IPS-18a (cell line): ENCODE measurements at regions not wholly inside any gene's neighbourhood (a gene's known extent, or its start where the extent isn't known, plus 50 kb on each side); places are given as distances from the start of the nearest gene placed in this dataset.

Source experiments
- H3K27ac ChIP-seq: one replicate; pipeline ENCODE4 v1.5.1; 2013; ENCODE audit warnings: low read length
- H3K27me3 ChIP-seq: one replicate; pipeline ENCODE4 v1.6.1; 2013; ENCODE audit warnings: mild to moderate bottlenecking, low read length; ENCODE audit not compliant: control insufficient read depth, insufficient read depth
- H3K36me3 ChIP-seq: one replicate; pipeline ENCODE4 v1.6.1; 2013; ENCODE audit warnings: low read depth, low read length; ENCODE audit not compliant: control insufficient read depth
- H3K4me1 ChIP-seq: one replicate; pipeline ENCODE4 v1.6.1; 2013; ENCODE audit warnings: low read depth, low read length; ENCODE audit not compliant: control insufficient read depth
- H3K4me3 ChIP-seq: one replicate; pipeline ENCODE4 v1.5.1; 2013; ENCODE audit warnings: low read length
- H3K9ac ChIP-seq: one replicate; pipeline ENCODE4 v1.6.1; 2013; ENCODE audit warnings: mild to moderate bottlenecking, low read length, moderate library complexity
- H3K9me3 ChIP-seq: one replicate; pipeline ENCODE4 v1.6.1; 2013; ENCODE audit warnings: low read depth, low read length; ENCODE audit not compliant: control insufficient read depth

DNA sequence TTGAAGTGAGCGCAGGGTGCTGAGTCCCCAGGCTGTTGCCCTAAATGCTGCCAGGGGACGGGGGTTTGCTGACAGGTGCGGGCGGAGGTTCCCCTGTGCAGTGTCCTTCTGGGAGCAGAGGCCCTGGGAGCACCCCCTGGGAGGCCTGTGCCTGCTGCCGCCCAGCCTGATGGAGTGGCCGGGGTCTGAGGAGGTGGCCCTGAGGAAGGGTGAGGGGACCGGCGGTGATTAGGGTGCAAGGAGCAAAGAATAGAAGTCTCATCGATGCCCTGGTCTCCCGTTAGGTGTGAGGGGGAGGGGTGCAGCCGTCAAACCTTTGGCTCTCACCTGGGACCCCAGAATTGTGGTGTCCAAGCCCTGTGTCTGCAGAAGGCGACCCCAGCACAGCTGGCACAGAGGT, 1294.7 kb downstream of the BRD1 start:
- no peaks in the 10 kb centered on the region for H3K36me3 ChIP-seq

GRCh38 chr22:48531761-48532435, 1295.8 kb downstream of the BRD1 start:
- no peaks in the 10 kb centered on the region for H3K9me3 ChIP-seq
- no peak overlapping the region for H3K4me3 ChIP-seq
- no peaks in the 10 kb centered on the region for H3K36me3 ChIP-seq
- H3K4me1 ChIP-seq: no peaks in the 10 kb centered on the region
- no peak overlapping the region for H3K9ac ChIP-seq
- H3K27me3 ChIP-seq: no peaks in the 10 kb centered on the region
- H3K27ac ChIP-seq: no peak overlapping the region

More for the DNA sequence above, 1294.7 kb downstream of the BRD1 start:
- Histone ChIP-seq H3K27me3 (no peaks in the 10 kb centered on the region), H3K4me1 (no peaks in the 10 kb centered on the region), H3K9ac (no peak overlapping the region), H3K27ac (no peak overlapping the region), H3K4me3 (no peak overlapping the region), H3K9me3 (no peaks in the 10 kb centered on the region)

DNA sequence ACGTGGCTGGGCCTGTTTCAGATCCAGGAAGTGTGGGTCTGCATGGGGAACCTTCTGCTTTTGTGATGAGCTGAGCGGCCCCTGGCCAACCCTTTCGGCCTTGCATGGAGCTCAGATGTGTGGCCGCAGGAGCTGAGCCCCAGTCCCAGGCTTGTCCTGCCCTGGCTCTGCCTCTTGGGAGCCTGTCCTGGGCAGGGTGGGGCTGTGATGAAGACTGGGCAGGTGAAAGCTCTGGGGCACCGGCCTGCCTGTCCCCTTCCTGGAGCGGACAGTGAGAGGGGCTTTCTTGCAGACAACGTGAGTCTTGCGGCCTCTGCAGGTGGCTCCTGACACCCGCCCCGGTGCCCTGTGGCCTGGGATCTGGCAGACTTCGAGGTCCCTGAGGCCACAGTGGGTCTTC, 1296.6 kb downstream of the BRD1 start:
- H3K9ac ChIP-seq: no peak overlapping the region
- H3K9me3 ChIP-seq: no peaks in the 10 kb centered on the region
- no peaks in the 10 kb centered on the region for H3K36me3 ChIP-seq
- H3K27ac ChIP-seq: no peak overlapping the region
- H3K4me1 ChIP-seq: no peaks in the 10 kb centered on the region
- H3K4me3 ChIP-seq: no peak overlapping the region
- no peaks in the 10 kb centered on the region for H3K27me3 ChIP-seq

DNA sequence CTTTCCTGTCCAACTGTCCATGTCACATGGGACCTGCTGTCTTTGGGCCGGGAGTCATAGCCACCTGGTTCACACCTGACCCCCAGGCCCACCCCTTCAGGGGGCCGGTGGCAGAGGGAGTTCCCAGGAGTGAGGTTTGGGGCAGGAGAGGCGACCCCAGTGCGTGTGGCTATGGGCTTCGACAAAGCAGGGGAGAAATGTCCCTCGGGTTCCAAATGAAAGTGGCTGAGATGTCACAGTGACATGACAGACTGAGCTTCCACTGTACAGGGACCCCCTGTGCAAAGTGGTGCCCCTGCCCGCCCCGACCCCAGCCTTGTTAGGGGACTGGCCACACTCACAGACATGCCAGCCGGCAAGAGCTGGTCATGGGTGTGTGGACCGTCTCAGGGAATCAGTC, 1297.0 kb downstream of the BRD1 start:
- no peaks in the 10 kb centered on the region for H3K36me3 ChIP-seq
- H3K4me1 ChIP-seq: no peaks in the 10 kb centered on the region
- H3K27ac ChIP-seq: no peak overlapping the region
- no peaks in the 10 kb centered on the region for H3K9me3 ChIP-seq
- H3K27me3 ChIP-seq: no peaks in the 10 kb centered on the region
- no peak overlapping the region for H3K9ac ChIP-seq
- H3K4me3 ChIP-seq: no peak overlapping the region

GRCh38 chr22:48528221-48528915, 1299.3 kb downstream of the BRD1 start:
- no peak overlapping the region for H3K9ac ChIP-seq
- no peaks in the 10 kb centered on the region for H3K9me3 ChIP-seq
- no peaks in the 10 kb centered on the region for H3K36me3 ChIP-seq
- H3K4me1 ChIP-seq: no peaks in the 10 kb centered on the region
- no peaks in the 10 kb centered on the region for H3K27me3 ChIP-seq
- H3K27ac ChIP-seq: no peak overlapping the region
- no peak overlapping the region for H3K4me3 ChIP-seq

DNA sequence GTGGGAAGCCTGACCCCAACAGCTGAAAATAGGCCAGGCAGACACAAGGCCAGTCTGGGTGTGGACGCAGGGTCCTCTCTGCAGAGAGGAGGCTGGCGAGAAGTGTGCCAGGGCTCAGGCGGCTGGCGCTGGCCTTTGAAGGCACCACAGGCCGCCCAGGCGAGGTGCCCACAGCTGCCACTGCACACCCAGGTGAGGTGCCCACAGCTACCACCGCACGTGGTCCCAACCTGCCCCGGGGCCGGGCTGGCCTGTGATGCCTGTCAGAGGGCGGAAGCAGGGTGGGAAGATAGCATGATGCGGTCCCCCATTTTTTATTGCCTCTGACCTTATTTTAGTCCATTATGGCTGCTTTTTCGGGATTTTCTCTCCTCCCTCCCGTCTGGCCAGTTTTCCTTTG, 1303.9 kb downstream of the BRD1 start:
- H3K27me3 ChIP-seq: no peaks in the 10 kb centered on the region
- H3K9ac ChIP-seq: no peak overlapping the region
- H3K4me1 ChIP-seq: no peaks in the 10 kb centered on the region

DNA sequence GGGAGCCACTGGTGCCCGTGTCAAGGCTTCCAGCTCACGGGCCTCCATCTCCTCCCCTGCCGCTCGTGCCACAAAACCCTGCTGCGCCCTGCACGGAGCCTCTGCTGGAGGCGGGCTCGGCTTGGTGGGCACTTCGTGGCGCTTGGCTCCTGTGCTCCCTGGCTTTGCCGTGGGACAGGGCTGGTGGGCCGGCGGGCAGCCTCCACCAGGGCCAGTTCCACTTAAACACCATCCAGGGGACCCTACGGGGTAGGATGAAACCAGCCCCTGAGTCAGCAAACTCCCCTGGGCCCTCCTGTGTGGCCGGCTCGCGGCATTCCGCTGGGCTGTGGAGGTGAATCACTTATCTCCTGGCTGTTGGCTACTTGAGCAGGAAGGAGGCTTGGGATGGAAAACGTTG, 1304.6 kb downstream of the BRD1 start:
- no peaks in the 10 kb centered on the region for H3K36me3 ChIP-seq
- no peaks in the 10 kb centered on the region for H3K9me3 ChIP-seq
- H3K4me1 ChIP-seq: no peaks in the 10 kb centered on the region
- no peaks in the 10 kb centered on the region for H3K27me3 ChIP-seq
- H3K4me3 ChIP-seq: no peak overlapping the region
- H3K27ac ChIP-seq: no peak overlapping the region
- H3K9ac ChIP-seq: no peak overlapping the region

More for the DNA sequence above, 1303.9 kb downstream of the BRD1 start:
- H3K9me3 ChIP-seq: no peaks in the 10 kb centered on the region
- H3K4me3 ChIP-seq: no peak overlapping the region
- H3K36me3 ChIP-seq: no peaks in the 10 kb centered on the region
- H3K27ac ChIP-seq: no peak overlapping the region

DNA sequence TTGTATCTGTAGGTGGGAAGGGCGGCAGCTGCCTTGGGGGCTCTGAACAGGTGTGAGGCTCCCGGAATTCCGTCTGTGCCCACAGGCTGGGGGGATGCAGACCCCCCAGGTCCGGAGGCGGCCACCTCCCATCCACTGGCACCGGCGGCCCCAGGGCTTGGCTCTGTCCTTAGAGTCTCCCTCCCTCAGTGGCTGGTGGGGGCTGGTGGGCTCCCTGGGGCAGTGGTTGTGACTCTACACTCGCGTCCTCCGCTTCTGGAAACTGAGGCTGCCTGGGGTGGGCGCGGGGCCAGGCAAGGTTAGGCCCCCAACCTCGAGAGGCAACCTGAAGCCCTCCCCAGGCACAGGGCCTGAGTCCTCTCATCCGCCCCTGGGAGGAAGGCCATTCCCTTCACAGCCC, 1305.4 kb downstream of the BRD1 start:
- Histone ChIP-seq H3K4me3 (no peak overlapping the region), H3K4me1 (no peaks in the 10 kb centered on the region), H3K27me3 (no peaks in the 10 kb centered on the region), H3K9me3 (no peaks in the 10 kb centered on the region), H3K27ac (no peak overlapping the region), H3K9ac (no peak overlapping the region), H3K36me3 (no peaks in the 10 kb centered on the region)

DNA sequence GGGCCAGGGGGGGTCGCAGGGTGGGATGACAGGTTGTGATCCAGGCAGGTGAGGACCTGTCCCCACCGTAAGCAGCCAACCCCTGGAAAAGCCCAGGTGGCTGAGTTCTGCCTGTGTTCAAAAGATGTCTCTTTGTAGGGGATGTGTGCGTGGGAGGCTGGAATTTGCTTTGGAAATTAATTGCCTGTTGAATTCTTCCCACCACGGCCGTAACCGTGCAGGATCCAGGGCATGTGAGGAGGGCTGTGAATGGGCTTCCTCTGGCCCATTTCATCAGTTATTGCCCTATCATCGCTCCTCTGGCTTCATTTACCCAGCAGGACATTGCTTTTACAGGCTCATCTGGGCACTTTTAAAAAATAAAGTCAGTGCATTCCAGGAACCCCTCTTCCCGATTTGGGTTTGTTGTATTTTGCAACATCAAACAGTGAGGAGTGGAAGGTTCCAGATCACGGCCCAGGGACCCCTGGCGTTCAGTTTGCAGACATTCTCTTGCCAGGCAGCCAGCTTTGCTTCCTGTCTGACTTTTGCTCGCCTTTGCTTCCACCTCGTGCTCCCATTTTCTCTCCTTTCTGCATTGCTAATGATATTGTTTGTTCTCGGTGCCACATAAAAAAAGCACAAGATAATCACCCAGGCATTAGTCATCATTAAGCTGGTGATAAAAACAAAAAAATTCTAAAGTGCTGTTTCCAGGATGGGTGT, 1306.6 kb downstream of the BRD1 start:
- Histone ChIP-seq H3K9ac (no peak overlapping the region), H3K9me3 (no peaks in the 10 kb centered on the region), H3K4me1 (no peaks in the 10 kb centered on the region), H3K36me3 (no peaks in the 10 kb centered on the region), H3K4me3 (no peak overlapping the region), H3K27me3 (no peaks in the 10 kb centered on the region), H3K27ac (no peak overlapping the region)

GRCh38 chr22:48520207-48520606, 1307.5 kb downstream of the BRD1 start:
- H3K27me3 ChIP-seq: no peaks in the 10 kb centered on the region
- no peak overlapping the region for H3K27ac ChIP-seq
- no peaks in the 10 kb centered on the region for H3K4me1 ChIP-seq
- H3K36me3 ChIP-seq: no peaks in the 10 kb centered on the region
- H3K9me3 ChIP-seq: no peaks in the 10 kb centered on the region
- H3K9ac ChIP-seq: no peak overlapping the region
- no peak overlapping the region for H3K4me3 ChIP-seq

GRCh38 chr22:48517039-48518030, 1310.3 kb downstream of the BRD1 start:
- Histone ChIP-seq H3K36me3 (no peaks in the 10 kb centered on the region), H3K9me3 (no peaks in the 10 kb centered on the region), H3K27ac (no peak overlapping the region), H3K4me1 (no peaks in the 10 kb centered on the region), H3K27me3 (no peaks in the 10 kb centered on the region), H3K4me3 (no peak overlapping the region), H3K9ac (no peak overlapping the region)
